Common myeloid progenitor, CD34-positive (primary cell): ENCODE measurements at regions not wholly inside any gene's neighbourhood (a gene's known extent, or its start where the extent isn't known, plus 50 kb on each side); places are given as distances from the start of the nearest gene placed in this dataset.
"Not testable (repeated sequence)": the region's sequence is repeated elsewhere in the genome, so short reads cannot be mapped to it uniquely, and the experiment has no call there.

ENCODE experiments used
- CTCF ChIA-PET: fragments of 350-600 bp; sonication (Branson Sonifier 250); formaldehyde crosslinking; loops from one replicate; lab custom pipeline; 2021; ENCODE audit warnings: antibody characterized with exemption; lab: Charles Lee
- POLR2A ChIA-PET: fragments of 350-600 bp; sonication (Branson Sonifier 250); formaldehyde crosslinking; loops from one replicate; lab custom pipeline; 2021; ENCODE audit warnings: antibody characterized with exemption; lab: Charles Lee
- DNase-seq, 3 donors: peaks; one replicate each; pipeline versions ENCODE4 v3.0.0 to v3.0.0-alpha.2; 2013
- H3K27ac ChIP-seq, 2 experiments: 1 replicate in 1 of 2; 2 replicates in 1 of 2; pipeline ENCODE4 v1.7.0; 2013; ENCODE audit warnings: inconsistent platforms in 2 of 2, low read length in 2 of 2, mild to moderate bottlenecking in 2 of 2, low read depth in 1 of 2, moderate library complexity in 1 of 2; ENCODE audit not compliant: severe bottlenecking in 2 of 2, insufficient read depth in 1 of 2, poor library complexity in 1 of 2
- H3K27me3 ChIP-seq, 5 experiments: replicated peaks in 2 of 5; 1 replicate in 3 of 5; 2 replicates in 2 of 5; pipeline versions ENCODE4 v1.6.1 to v1.7.0; 2013; ENCODE audit warnings: low read length in 4 of 5, mild to moderate bottlenecking in 2 of 5, moderate library complexity in 2 of 5, inconsistent platforms in 1 of 5; ENCODE audit not compliant: insufficient read depth in 5 of 5, control insufficient read depth in 4 of 5
- H3K36me3 ChIP-seq, 4 experiments: 1 replicate in 2 of 4; 2 replicates in 2 of 4; pipeline versions ENCODE4 v1.6.1 to v1.7.0; 2013; ENCODE audit warnings: low read length in 3 of 4, control low read depth in 1 of 4, mild to moderate bottlenecking in 1 of 4; ENCODE audit not compliant: control insufficient read depth in 4 of 4, insufficient read depth in 4 of 4
- H3K4me1 ChIP-seq, 4 experiments: 1 replicate in 3 of 4; 2 replicates in 1 of 4; pipeline versions ENCODE4 v1.6.1 to v1.7.1; 2013; ENCODE audit warnings: low read length in 3 of 4, mild to moderate bottlenecking in 3 of 4, control low read depth in 1 of 4, inconsistent platforms in 1 of 4, moderate library complexity in 1 of 4; ENCODE audit not compliant: control insufficient read depth in 4 of 4, insufficient read depth in 4 of 4; ENCODE audit errors: control extremely low read depth in 1 of 4
- H3K4me3 ChIP-seq, 7 experiments: 1 replicate in 4 of 7; 2 replicates in 3 of 7; pipeline versions ENCODE4 v1.5.1 to v1.7.0; 2013; ENCODE audit warnings: mild to moderate bottlenecking in 7 of 7, low read length in 6 of 7, moderate library complexity in 6 of 7, inconsistent platforms in 2 of 7, low read depth in 2 of 7, control low read depth in 1 of 7; ENCODE audit not compliant: insufficient read depth in 4 of 7, control insufficient read depth in 1 of 7; ENCODE audit errors: extremely low read depth in 1 of 7
- H3K9me3 ChIP-seq, 5 experiments: 1 replicate in 4 of 5; 2 replicates in 1 of 5; pipeline versions ENCODE4 v1.6.1 to v1.7.1; 2013; ENCODE audit warnings: low read length in 4 of 5, mild to moderate bottlenecking in 2 of 5, inconsistent platforms in 1 of 5, low read depth in 1 of 5, moderate library complexity in 1 of 5; ENCODE audit not compliant: control insufficient read depth in 4 of 5, insufficient read depth in 2 of 5; ENCODE audit errors: control extremely low read depth in 1 of 5
- WGBS: methylation state at CpG from one replicate; pipeline ENCODE4 v1.1.5; 2013; ENCODE audit not compliant: insufficient coverage; 5-methylcytosine and 5-hydroxymethylcytosine counted together

DNA sequence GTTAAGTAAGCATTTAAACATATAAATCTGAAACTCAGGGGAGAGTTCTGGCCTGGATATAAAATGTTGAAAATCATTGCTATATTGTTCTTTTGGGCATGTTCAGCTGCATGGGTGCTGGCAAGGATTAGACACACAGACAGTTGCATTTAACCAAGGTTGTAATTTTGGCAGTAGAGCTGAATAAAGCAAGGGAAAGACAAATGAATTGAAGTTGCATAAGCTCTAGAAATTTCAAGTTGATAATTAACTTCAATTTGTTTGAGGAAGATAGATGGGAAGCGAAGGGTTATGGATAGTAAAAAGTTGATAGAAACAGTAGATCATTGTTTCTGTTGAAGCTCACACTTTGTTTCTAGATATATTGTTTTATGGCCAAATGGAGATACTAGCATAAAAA lies 97.2 kb upstream of the KCNJ18 start:
- H3K9me3 ChIP-seq = peaks cover 0 to 3% (median 0%) of the 10 kb centered on the region in 5 experiments
- ChIA-PET CTCF (no interaction called here), POLR2A (no interaction called here)
- H3K4me3 ChIP-seq = no peak overlapping the region
- no peak overlapping the region for H3K27ac ChIP-seq
- H3K36me3 ChIP-seq = no peaks in the 10 kb centered on the region
- no peak for DNase-seq
- peaks cover 0 to 7% (median 0%) of the 10 kb centered on the region in 5 experiments for H3K27me3 ChIP-seq
- WGBS = 80% methylated on average over 1 of the region's 1 CpG
- H3K4me1 ChIP-seq = no peaks in the 10 kb centered on the region

DNA sequence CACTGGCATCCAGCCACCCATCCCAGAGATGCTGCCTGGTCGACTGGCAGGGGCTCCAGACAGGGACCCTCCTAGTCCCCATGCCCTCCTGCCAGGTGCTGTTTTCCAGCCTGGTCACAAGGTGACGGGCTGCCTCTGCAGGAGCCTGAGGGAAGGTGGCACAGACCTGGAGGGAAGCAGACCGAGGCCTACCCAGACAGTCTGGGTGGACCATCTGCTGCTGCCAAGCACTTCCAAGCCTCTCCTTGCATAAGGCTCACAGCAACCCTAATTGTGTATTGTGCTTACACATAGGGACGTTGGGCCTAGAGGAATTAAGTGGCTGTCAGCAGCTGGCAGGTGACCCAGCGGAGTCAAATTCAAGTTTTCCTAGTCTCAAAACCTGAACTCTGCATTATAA lies 90.1 kb upstream of the KCNJ18 start:
- WGBS = 76% methylated on average over 5 of the region's 5 CpGs
- DNase-seq = no peak
- Histone ChIP-seq H3K4me3 (no peak overlapping the region), H3K9me3 (no peaks in the 10 kb centered on the region), H3K4me1 (no peaks in the 10 kb centered on the region), H3K27ac (no peak overlapping the region), H3K27me3 (peaks cover 0 to 7% (median 2%) of the 10 kb centered on the region in 5 experiments), H3K36me3 (no peaks in the 10 kb centered on the region)
- ChIA-PET POLR2A (no interaction called here), CTCF (no interaction called here)

DNA sequence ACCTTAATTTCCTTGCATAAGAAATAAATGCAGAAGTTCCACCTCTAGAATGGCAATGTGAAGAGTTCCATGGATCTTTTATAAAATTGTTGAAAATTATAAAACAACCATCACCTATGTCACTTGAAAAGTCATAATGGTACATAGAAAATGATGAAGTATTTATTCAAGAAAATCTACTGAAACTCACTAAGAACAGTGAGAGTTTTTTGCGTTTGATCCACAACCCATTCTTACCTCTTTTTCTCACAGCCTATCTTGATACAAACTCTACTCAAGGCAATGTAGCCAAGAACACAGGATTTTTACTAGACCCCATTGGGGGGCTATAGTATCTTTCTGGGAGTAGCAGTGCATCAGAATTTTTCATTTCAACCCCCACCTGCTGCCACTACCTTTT lies 89.0 kb upstream of the KCNJ18 start:
- H3K4me3 ChIP-seq, POLR2A ChIA-PET, H3K27ac ChIP-seq, H3K36me3 ChIP-seq, H3K27me3 ChIP-seq, H3K9me3 ChIP-seq, CTCF ChIA-PET, DNase-seq, H3K4me1 ChIP-seq: not testable (repeated sequence)
- WGBS = no CpG with 5 or more reads among the region's 1 CpG

DNA sequence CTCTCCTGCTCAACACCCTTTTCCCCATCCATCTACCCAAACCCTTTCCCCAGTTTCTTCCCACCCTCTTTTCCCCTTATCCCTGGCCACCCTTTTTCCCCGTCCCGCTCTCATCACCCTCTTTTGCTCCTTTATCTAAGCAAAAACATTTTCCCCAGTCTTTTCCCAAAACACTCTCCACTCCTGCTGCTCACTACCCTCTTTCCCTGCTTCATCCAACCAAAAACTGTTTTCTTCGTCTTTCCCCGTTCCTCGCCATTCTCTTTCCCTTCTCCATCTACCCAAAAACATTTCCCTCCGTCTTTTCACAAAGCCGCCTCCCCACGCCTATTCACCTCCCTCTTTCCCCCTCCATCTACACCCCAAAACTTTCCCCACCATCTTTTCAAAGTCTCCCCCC lies 80.9 kb upstream of the KCNJ18 start:
- POLR2A ChIA-PET, H3K27ac ChIP-seq, DNase-seq, H3K36me3 ChIP-seq, H3K27me3 ChIP-seq, H3K4me3 ChIP-seq, H3K9me3 ChIP-seq, H3K4me1 ChIP-seq, CTCF ChIA-PET: not testable (repeated sequence)
- WGBS = 79% methylated on average over 8 of the region's 8 CpGs

DNA sequence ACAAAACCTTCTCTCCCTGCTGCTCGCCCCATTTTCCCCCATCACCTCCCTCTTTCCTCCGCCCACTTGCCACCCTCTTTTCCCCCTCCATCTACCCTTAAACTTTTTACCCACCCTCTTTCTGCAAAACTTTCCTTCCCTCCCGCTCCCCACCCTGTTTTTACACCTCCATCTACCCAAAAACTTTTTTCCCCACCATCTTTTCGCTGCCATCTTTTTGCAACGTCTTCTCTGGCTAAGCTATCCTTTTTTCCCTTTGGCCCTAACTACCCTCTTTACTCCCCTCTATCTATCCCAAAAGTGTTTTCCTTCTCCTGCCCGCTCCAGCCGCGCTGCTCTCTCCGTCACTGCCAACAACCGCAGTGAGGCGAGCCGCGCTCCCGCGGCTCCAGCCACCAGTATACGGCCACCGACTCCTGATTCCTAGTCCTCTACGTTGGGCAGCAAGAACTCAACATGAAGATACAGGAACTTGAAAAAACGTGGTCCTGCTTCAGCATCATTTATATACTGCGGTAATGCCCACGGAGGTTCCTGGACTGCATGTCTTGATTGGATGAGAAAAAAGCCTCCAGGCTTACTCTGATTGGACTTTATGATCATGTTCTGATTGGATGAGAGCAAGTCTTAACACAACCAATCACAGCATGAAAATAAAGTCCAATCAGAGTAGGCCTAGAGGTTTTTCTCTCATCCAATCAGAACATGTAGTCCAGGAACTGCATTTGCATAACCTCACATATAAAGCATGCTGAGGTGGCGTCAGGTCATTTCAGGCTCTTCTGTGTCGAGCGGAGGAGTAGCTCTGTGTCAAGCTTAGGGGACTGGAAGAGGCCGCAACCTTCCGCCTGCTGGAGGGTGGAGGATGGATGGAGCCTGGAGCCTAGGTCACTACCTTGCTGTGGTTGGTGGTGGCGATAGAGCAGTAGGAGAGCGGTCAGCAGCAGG lies 79.9 kb upstream of the KCNJ18 start:
- CTCF ChIA-PET, H3K27me3 ChIP-seq, H3K9me3 ChIP-seq, H3K27ac ChIP-seq, POLR2A ChIA-PET, H3K4me1 ChIP-seq, H3K36me3 ChIP-seq, DNase-seq, H3K4me3 ChIP-seq: not testable (repeated sequence)
- WGBS = 83% methylated on average over 22 of the region's 28 CpGs

DNA sequence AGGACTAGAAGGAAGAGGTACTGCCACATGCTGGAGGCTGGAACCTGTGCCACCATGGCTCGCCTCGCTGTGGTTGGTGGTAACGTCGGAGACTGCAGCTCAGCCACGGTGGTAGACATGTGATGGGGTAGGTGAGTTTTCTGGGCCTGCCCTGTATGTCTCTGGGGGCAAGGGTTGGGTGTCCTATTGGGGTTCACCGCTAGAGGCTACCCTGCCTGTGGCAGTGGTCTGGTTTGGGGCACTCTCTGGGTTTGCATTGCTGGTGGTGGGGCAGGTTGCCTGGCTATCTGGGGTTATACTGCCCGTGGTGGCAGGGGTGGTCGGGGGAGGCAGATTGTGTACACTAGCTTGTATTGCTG lies 79.3 kb upstream of the KCNJ18 start:
- no peak overlapping the region for H3K4me3 ChIP-seq
- H3K36me3 ChIP-seq = no peaks in the 10 kb centered on the region
- no peaks in the 10 kb centered on the region for H3K4me1 ChIP-seq
- no peak for DNase-seq
- no peaks in the 10 kb centered on the region for H3K9me3 ChIP-seq
- POLR2A ChIA-PET = no interaction called here
- H3K27ac ChIP-seq = no peak overlapping the region
- CTCF ChIA-PET = no interaction called here
- H3K27me3 ChIP-seq = no peaks in the 10 kb centered on the region
- WGBS = 77% methylated on average over 5 of the region's 8 CpGs

DNA sequence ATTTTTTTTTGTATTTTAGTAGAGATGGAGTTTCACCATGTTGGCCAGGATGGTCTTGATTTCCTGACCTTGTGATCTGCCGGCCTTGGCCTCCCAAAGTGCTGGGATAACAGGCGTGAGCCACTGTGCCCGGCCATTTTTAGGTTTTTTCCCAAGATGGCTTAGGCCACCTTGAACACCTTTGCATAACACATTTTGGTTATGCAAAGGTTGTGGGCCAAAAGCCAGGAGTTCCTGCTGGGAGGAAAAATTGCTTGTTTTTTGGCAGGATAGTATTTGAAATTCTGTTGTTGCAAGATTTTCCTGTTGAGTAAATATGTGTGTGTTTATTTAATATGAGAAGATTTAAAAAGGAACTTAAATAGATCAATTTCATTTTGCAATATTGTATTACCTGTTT lies 65.3 kb upstream of the KCNJ18 start:
- H3K27ac ChIP-seq, CTCF ChIA-PET, POLR2A ChIA-PET, H3K4me1 ChIP-seq, H3K4me3 ChIP-seq, H3K36me3 ChIP-seq, DNase-seq, H3K9me3 ChIP-seq, H3K27me3 ChIP-seq: not testable (repeated sequence)
- WGBS = no CpG with 5 or more reads among the region's 3 CpGs
